ENCODE measurements at regions not wholly inside any gene's neighbourhood (a gene's known extent, or its start where the extent isn't known, plus 50 kb on each side); places are given as distances from the start of the nearest gene placed in this dataset.

DNA sequence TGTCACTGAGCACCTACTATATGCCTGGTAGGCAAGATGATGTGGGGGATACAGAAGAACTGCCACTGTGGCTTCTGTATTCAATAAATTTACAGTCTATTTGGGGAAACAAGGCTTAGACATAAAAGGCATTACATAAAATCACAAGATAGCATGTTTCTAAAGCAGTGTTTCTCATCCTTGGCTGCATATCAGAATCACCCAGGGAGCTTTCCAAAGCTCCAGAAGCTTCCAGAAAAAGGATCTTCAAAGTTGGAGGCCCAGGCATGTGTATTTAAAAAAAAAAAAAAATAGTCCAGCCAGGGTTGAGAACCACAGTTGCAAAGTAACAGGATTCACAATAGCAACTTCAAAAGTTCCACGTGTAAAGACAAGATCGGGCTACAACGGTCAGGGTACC, 112.4 kb upstream of the SPACA1 start:
- DNase-seq, result no peak

DNA sequence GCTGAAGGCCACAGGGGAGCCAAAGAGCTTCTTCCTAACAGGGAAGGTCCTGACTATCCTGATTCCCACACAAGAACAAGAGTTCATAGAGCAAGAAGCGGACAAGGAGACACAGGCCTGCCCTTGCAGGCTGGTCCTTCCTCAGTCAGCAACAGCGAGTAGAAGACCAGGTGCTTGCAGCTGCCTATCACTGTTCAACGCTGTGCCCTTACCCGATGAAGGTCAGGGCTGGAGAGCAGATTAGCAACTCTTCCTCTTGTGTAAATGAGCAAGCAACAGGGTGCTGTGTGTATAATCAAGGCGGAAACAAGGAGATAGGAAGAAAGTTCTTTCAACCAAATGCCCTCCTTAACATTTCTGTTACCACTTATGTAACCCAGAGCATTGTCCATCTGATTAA, 115.3 kb upstream of the SPACA1 start:
- no peak for DNase-seq

DNA sequence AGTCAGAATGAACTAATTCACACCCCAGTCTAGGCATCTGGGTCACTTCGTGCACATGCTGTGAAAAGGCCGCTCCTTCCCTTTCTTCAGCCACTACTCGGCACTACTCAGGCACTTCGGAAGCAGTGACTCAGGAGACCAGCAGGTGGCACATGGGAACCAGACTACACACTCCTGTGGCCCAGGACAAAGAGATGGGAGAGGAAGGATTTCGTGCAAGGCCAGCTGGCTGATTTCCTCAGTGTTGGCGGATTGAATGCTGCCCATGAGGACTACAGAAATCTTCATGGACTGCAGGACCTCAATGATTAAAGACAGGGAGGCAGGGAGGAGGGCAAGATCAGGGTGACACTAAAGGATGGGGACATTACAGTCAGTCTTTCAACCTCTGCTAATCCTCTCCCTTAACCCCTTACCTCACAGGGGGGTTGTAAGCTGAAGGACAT, 117.8 kb upstream of the SPACA1 start:
- DNase-seq, result peak in 4 of 5 experiments; percentile 12 to 64 (median 34)

DNA sequence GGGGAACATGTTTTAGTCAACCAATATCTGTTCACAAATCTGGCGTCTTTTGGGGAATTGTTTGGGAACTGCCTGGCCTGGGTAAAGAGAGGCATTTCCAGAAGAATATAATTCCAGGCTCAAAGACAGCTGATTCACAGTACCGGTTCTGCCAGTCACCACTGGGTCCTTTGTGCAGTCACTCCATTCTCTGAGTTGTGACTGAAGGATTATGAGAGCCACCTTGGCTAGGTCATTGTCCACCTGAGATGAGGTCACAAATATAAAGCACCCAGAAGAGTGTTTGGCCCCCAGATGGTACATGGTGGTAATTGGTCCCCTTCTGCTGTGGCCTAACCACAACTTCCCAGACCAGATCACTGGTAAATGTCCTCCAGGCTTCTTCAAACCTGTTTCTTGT, 121.0 kb upstream of the SPACA1 start:
- no peak for DNase-seq

DNA sequence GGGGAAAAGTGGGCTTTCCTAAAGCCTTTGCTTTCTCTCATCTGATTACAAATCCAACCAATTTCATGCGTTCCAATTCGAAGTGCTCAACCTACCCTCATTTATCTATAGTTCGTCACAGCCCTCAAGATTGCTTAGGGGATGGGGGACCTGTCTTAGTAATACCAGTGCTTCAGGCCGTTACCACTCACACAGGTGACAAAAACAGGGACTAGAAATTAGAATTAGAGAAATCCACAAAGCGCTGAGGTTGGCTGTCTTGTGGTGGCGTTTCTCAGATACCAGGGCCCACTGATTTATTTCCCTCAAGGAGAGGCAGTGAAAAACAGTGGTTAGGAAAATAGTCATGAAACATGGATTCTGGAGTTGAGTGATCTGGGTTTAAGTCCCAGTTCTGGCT, 121.6 kb upstream of the SPACA1 start:
- no peak for DNase-seq

DNA sequence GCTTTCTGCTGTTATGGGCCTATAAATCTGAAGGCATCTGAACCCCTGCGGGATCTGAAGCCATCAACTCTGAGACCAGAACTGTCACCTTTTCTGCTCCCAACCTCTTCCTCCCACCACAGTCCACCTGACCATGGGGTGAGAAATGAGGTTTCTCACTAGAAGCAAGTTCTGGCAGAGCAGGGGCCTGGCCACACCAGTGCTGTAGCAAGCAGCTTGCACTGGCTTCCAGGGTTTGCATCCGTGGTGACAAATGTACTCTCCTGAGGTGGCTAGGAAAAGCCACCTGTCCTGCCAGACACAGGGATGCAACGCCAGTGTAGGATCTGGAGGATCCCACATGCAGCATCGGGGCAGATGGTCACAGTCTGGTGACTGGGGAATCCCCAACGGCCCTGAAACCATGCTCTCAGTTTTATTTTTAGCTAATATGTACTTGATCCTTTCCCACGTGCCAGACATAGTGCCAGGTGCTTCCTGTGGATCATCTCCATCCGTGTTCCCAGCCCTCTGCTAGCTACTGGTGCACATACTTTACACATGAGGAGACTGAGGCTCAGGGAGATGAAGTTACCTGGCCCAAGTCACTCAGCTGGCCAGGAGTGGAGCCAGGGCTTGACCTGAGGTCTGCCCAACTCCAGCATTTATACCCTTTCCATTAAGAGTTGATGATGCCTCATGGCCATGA, 122.1 kb upstream of the SPACA1 start:
- DNase-seq, result peak in 2 of 5 experiments; percentile 53 to 57

DNA sequence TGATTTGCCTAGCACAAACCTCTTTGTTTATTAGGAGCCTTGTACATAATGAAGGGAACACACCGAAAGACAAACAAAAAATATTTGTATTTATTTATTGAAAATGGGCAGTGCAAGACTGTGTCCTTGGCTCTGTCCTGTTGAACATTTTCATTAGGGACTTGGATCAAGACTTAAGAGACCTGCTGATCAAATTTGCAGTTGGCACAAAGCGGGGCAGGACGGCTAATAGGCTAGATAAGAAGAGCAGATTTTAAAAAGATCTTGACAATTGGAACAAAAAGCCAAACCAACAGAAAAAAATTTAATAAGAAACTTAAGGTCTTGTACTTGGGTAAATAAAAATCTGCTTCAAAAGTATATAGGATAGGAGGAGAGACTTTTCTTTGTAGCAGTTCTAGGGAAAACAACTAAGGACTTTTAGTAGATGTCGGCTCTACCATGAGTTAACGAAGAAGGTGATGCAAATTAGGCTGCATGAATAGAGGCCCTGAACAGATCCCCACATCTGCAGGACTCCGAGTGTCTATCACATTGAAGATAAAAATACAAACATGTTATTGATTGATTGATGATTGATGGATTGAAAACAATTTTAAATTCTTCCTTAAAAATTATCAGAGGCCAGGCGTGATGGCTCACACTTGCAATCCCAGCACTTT, 124.1 kb upstream of the SPACA1 start:
- no peak for DNase-seq

DNA sequence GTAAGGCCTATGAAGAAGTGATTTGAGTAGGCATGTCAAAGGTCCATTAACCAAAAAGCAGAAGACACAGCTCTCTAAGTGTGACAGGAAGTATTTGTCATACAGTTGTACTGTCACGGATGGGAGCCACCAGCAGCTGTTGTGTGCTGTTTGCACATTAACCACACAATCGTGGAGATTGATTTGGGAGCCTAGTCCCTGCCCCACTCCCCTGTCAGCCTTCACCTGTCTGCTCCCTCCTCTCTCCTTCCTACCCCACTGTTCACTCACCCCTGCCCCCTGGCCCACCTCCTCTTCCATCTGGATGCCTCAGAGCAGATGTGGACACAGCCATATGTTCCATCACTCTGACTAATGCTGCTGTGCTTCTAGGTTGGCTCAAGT, 124.7 kb upstream of the SPACA1 start:
- peak in 1 of 5 experiments; percentile 84 for DNase-seq

DNA sequence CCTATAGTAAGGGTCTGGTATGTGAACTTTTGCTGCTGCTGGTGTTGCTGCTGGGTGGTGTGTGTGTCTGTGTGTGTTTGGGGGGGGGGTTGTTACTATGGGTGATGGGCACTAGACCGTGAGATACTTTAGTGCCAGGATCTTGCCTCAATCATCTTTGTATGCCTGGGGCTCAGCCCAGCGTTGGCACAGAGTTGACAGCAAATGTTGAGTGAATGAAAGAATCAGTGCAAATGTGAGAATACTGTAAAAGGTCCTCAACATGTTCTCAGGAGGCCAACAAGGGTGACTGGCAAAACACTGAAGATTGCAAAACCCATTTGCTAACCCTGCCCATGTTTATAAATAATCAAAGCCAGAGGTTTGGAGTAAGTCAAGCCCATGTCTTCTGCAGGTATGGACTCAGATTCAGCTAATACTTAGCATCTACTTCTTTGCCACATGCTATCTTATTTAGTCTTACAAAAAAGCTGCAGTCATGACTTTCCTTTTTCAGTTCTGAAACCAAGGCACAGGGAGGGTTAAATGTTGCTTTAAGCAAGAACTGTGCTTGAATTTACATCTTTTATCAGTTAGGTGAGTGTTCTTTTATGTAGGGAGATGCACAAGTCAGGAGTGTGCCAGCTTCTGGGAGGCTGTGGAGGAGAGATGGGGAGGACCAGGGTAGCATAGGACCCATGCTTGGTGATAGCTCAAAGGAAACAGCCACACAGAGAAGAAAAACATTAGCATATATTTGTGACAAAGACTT, 125.3 kb upstream of the SPACA1 start:
- no peak for DNase-seq

DNA sequence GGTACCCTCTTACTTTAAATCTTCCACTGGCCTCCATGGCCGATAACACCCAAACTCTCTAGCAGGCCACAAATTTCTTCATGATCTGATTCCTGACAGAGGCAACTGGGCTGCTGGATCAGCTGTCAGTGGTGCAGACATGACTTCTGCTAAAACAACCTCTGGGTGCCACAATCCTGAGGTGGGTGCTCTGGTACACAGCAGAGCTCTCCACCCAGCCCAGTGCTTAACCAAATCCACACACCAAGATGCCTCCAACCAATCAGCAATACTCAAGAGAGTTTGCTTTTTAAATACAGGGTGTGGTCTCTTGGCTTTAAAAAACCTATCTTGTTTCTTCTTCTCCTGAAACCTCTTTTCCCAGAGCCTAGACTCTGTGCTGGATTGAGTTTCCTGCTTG, 126.6 kb upstream of the SPACA1 start:
- peak in 1 of 5 experiments; percentile 24 for DNase-seq

DNA sequence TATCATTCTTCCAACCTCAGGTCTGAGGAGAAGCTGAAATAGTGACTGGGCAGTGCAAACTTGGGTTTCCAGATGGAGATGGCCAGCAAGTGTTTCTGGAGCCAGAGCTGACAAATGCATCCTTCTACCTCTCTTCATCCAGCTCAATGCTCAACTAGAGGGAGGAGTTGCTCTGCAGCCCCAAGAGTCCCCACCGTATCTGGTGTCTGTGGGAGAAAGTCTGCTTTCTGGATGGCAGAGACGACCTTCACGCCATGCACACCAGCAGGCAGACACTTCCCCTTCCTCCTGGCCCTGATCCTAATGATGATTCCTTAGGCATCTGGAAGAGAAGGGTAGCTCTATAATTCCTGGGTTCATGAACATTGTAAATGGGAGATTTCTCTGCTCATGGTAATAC, 127.4 kb upstream of the SPACA1 start:
- DNase-seq, result no peak

DNA sequence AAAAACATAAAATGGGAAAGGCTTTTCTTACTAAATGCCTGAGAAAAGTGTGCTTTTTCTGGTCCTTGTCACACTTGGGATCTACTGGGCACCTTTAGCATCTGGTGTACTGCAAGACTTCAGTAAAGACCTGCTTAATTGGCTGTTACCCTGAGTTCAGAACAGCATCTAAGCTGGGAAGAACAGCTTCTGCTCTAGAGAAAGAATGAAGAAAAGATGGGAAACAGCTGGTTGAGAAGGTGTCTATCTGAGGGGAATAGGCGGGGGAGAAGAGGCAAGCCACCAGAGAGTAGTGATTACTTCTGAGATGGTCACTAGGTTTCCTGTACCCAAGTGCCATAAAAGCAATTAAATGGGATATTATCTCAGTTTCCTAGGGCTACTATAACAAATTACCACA, 128.2 kb upstream of the SPACA1 start:
- no peak for DNase-seq

DNA sequence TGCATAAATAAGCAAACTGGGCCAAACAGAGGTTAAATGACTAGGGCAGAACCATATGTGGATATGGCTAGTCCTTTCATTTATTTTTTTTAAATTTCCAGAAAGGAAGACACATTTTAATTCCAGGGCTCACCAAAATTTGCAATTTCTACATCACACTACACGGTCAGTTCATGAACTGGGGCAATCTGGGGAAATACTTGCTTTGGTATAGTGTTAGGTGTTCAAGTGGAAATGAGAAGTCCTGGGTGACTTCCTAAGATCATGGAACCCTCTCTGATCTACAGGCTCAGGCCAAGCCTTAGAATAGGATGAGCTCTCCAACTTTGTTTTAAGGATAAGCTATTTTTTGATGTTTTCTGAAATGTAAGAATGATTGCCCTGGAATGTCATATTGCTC, 128.6 kb upstream of the SPACA1 start:
- DNase-seq, result no peak

DNA sequence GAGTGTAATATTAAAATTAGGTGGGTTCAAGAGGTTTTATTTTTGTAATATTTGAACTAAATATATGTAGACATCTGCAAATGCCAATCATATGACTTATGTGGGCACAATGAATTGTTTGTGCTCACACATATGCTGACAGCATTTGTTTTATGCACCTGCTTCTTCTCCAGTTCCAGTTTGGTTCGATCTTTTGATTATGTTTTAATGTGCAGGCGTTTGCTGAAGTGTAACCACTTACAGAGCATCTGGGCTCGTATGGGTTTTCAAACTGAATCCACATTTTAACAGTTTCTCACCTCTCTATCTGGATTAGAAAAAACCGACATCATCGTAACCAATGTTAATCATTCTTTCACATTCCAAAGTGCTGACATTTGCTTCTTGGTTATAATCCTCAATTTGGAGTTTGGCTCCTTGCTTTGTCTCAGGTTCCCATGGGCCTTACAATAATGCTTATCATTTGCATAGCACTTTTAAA, 129.1 kb upstream of the SPACA1 start:
- DNase-seq, result no peak

DNA sequence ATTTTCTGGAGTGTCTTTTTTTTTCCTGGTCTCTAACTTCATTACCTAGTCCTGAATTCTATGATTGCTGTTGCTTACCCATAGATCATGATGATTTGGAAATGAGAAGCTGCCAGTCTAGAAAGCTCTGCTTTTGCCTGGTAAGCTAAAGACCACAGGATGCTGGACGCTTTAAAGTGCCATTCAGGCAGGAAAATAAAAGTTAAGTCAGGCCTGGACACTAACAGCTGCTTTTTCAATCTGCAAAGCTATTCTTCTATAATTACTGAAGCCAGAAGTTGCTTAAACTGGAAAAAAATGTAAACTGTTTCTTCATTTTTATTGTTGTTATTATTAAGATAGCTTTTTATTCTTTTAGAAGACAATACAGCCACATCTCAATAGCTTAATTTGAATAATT, 129.8 kb upstream of the SPACA1 start:
- no peak for DNase-seq

DNA sequence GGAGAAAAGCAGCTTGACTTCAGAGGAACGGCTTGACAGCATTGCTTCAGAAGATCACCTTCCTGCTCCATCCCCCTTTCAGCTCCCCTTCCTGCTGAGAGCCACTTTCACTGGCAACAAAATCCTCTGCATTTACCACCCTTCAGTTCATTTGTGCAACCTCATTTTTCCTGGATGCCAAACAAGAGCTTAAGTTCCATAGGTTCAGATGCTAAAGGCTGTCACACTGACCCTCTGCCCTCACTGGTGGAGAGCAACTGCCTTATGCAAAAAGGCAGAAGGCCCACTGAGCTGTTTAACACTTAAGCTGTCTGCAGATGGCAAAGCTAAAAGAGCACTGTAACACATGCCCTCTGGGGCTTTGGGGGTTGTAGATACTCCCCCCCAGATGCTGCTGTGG, 131.2 kb upstream of the SPACA1 start:
- DNase-seq, result no peak

DNA sequence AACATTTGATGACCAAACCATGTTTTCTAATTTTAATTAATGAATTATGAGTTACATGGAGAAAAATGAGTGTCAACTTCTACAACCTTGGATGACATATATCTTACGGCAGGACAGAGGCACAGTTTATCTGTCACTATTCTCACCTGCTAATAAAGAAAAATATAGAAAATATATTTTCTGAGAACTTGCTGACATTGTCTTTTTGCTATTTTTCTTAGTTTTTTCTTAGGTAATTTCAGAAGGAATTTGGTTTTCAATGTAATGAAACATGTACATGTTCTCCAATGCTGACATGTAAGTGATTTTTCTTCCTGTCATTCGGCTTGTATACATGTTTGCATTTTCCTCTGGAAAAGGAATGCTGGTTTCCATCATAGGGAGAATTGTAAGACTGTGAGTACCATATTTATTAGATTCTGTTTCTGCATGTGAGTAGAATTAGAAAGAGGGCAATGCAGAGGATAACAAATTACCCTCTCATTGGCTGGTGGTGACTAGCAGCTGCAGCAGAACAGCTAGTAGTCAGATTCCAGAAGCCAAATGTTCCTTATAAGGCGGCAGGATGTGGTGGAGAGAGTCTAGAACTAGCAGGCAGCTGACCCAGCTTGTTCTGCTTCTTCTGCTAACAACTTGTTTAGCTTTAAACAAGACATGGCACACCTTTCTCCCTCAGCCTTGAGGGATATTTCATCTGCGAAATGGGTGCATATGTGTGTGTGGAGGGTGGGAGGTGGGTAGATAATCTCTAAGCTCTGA, 132.8 kb upstream of the SPACA1 start:
- peak in 1 of 5 experiments; percentile 75 for DNase-seq

DNA sequence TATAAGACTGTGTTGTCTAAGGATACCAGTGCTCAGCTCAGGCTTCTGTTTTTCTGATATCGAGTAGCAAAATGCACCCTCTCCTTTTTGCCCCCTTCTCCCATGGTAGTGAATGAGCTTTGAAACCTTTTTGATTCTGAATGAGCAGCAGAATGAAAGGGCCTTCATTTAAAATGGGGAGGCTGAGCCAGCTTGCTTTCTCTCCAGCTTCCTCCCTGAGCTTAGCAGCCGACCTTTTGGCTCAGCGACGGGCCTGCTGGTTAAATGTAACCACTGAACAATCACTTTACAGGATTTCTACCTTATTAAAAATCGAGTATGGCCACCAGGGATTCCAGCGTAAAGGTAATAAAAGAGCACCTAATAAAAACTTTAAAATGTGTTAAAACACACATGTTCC, 133.7 kb upstream of the SPACA1 start:
- DNase-seq, result no peak

DNA sequence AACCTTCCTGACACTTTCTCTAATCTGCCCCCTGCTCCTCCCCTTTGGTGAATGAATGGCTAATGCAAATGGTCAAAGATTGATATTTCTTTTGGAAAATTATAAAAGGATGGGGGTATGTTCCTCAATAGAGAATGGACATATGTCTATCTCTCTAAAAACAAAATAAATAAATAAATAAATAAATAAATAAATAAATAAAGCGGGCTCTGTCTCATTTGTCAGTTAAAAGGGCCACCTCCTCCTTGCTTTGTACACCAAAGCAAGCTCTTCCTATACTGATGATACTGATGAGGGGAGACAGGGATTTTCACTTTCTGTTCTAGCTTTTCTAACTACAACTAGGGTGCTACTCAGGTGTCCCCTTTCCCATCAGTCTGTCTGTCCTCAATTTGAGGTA, 135.5 kb upstream of the SPACA1 start:
- DNase-seq, result no peak

DNA sequence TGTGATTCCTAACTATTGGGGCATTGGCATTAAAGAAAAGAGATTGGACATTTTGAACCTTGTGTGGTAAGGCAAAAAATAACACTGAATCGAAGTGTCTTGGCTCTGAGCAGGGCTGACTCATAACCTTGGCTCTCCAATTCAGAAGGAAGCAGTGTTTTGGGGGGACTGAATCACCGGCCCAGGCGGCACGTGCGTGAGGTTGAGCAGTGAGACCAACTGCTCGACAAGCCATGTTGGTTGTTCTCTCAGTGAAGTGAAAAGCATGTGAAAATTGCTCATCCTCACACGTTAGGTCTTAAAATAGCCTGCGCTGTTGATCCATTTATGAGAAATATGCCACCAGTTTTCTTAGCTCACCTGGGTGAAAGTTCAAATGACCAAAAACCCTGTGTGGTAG, 137.8 kb upstream of the SPACA1 start:
- no peak for DNase-seq

DNA sequence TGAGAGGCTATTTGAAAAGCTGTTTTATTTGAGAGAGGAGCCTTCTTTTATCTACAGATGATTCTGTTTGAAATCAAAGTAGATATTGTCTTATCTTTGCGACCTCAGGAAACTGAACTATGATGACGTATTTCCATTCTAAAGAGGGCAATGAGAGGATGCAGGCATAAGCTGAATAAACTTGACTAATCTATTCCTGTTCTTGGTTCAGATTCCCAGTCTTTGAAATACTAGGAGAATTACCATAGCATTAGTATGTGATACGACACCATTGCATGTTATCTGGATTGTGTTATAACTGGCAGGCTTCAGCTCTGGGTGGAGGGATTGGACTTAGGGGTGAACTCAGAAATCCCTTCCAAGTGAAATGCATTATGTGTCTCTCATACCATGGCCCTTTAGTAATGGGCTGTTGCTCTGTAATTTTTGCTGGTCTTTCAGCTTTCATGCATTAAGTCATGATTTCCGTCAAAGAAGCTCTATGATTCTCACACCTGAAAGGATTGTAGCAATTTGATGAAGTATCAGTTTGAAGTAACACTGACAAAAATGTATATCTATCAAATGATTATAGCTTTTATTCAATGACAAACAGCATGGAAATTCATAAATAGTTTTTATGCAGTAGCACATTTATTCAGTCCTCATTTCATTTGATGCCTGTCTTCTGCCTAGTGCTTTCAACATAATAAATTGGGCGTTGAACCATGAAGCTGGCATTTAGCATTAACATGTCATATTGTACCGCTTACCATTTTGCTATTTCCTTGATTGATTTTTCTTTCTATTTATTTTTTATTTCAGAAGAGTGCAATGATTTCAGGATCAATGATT, 138.4 kb upstream of the SPACA1 start:
- peak in 1 of 5 experiments; percentile 77 for DNase-seq

DNA sequence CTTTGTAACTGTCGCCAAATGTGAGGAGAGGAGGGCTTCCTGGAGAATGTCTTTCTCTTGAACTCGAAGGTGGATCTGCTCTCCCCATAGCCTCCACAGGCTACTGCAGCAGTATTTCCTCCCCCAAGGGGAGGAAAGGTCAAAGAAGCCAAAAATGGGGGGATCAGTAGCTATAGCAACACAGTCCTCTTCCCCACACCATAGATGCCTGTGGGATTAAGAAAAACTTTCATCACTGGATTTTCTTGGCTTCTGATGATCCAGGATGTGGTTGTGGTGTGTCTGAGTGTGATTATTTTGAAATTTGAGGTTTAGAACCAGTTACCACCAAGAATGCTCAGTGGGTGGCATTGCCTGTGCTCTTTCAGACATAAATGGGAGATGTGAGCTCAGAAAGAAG, 140.1 kb upstream of the SPACA1 start:
- DNase-seq, result peak in 2 of 5 experiments; percentile 46 to 90

All from T-helper 2 cell (primary cell).